ENCODE measurements at regions not wholly inside any gene's neighbourhood (a gene's known extent, or its start where the extent isn't known, plus 50 kb on each side); places are given as distances from the start of the nearest gene placed in this dataset.

GRCh38 chr17:52357854-52358253, 199.3 kb upstream of the CA10 start:
- H3K79me2 ChIP-seq (ENCODE audit: insufficient read depth, low read length), result no peaks in the 10 kb centered on the region
- no peaks in the 10 kb centered on the region for H4K20me1 ChIP-seq (ENCODE audit: insufficient read depth, low read length)
- peaks cover 3% of the 10 kb centered on the region for H3K27me3 Mint-ChIP-seq (ENCODE audit: low read depth, unreplicated experiment)
- no peak overlapping the region for H3K4me3 Mint-ChIP-seq (ENCODE audit: unreplicated experiment)
- FAIRE-seq (no peak), DNase-seq (ENCODE audit: low read depth) (no peak)
- H3K9ac ChIP-seq (ENCODE audit: low read length), result no peak overlapping the region
- H3K4me2 ChIP-seq (ENCODE audit: low read length), result no peak overlapping the region
- no peak overlapping the region for H2AFZ ChIP-seq (ENCODE audit: low read depth, low read length)
- no peak overlapping the region for H3K4me3 ChIP-seq (ENCODE audit: insufficient read depth, low read depth, low read length)
- peaks cover 7% of the 10 kb centered on the region for H3K9me3 Mint-ChIP-seq (ENCODE audit: unreplicated experiment)
- H3K36me3 Mint-ChIP-seq (ENCODE audit: low read depth, unreplicated experiment), result no peaks in the 10 kb centered on the region
- no peak overlapping the region for H3K27ac ChIP-seq (ENCODE audit: low read depth, low read length)
- TF ChIP-seq EZH2 (IDR thresholded peaks at IDR 0.05; ENCODE audit: insufficient read depth, low read length) (no peak), CTCF (IDR thresholded peaks at IDR 0.05; ENCODE audit: insufficient read depth, low read depth, low read length) (no peak)
- no peaks in the 10 kb centered on the region for H3K9me3 ChIP-seq (ENCODE audit: insufficient read depth, low read depth, low read length)
- no peaks in the 10 kb centered on the region for H3K4me1 Mint-ChIP-seq (ENCODE audit: low read depth, unreplicated experiment)
- no peak overlapping the region for H3K27ac Mint-ChIP-seq (ENCODE audit: unreplicated experiment)
- no peaks in the 10 kb centered on the region for H3K4me1 ChIP-seq (ENCODE audit: insufficient read depth, low read length)
- no peaks in the 10 kb centered on the region for H3K36me3 ChIP-seq (ENCODE audit: insufficient read depth, low read length)
- no peaks in the 10 kb centered on the region for H3K27me3 ChIP-seq (ENCODE audit: insufficient read depth, low read length)

GRCh38 chr17:52336796-52337195, 178.3 kb upstream of the CA10 start:
- peaks cover 5% of the 10 kb centered on the region for H3K9me3 Mint-ChIP-seq (ENCODE audit: unreplicated experiment)

More at GRCh38 chr17:52336796-52337195, 178.3 kb upstream of the CA10 start:
- FAIRE-seq (no peak), DNase-seq (ENCODE audit: low read depth) (no peak)
- no peaks in the 10 kb centered on the region for H3K79me2 ChIP-seq (ENCODE audit: insufficient read depth, low read length)
- no peaks in the 10 kb centered on the region for H3K36me3 ChIP-seq (ENCODE audit: insufficient read depth, low read length)
- H3K9me3 ChIP-seq (ENCODE audit: insufficient read depth, low read depth, low read length), result no peaks in the 10 kb centered on the region
- H3K4me1 Mint-ChIP-seq (ENCODE audit: low read depth, unreplicated experiment), result no peaks in the 10 kb centered on the region
- H4K20me1 ChIP-seq (ENCODE audit: insufficient read depth, low read length), result no peaks in the 10 kb centered on the region
- TF ChIP-seq CTCF (IDR thresholded peaks at IDR 0.05; ENCODE audit: insufficient read depth, low read depth, low read length) (no peak), EZH2 (IDR thresholded peaks at IDR 0.05; ENCODE audit: insufficient read depth, low read length) (no peak)
- no peak overlapping the region for H3K27ac ChIP-seq (ENCODE audit: low read depth, low read length)
- H3K9ac ChIP-seq (ENCODE audit: low read length), result no peak overlapping the region
- H3K27me3 Mint-ChIP-seq (ENCODE audit: low read depth, unreplicated experiment), result no peaks in the 10 kb centered on the region
- H3K4me3 Mint-ChIP-seq (ENCODE audit: unreplicated experiment), result no peak overlapping the region
- H2AFZ ChIP-seq (ENCODE audit: low read depth, low read length), result no peak overlapping the region
- H3K4me1 ChIP-seq (ENCODE audit: insufficient read depth, low read length), result no peaks in the 10 kb centered on the region
- H3K4me3 ChIP-seq (ENCODE audit: insufficient read depth, low read depth, low read length), result no peak overlapping the region
- H3K36me3 Mint-ChIP-seq (ENCODE audit: low read depth, unreplicated experiment), result no peaks in the 10 kb centered on the region
- H3K27ac Mint-ChIP-seq (ENCODE audit: unreplicated experiment), result no peak overlapping the region
- H3K27me3 ChIP-seq (ENCODE audit: insufficient read depth, low read length), result no peaks in the 10 kb centered on the region
- H3K4me2 ChIP-seq (ENCODE audit: low read length), result no peak overlapping the region

Measured in astrocyte (in vitro differentiated cells and primary cell).